Activated T-cell treated with anti-CD3 and anti-CD28 coated beads for 48 hours (primary cell): ENCODE measurements at regions not wholly inside any gene's neighbourhood (a gene's known extent, or its start where the extent isn't known, plus 50 kb on each side); places are given as distances from the start of the nearest gene placed in this dataset.
"Not testable (repeated sequence)": the region's sequence is repeated elsewhere in the genome, so short reads cannot be mapped to it uniquely, and the experiment has no call there.

Experiments used
- DNase-seq: peaks from one replicate; pipeline ENCODE4 v3.0.0-alpha.2; 2020; ENCODE audit warnings: low read depth

- DNase-seq, result no peak
Observed at GRCh38 chr6:4655196-4656025, 120.8 kb upstream of the CDYL start.

GRCh38 chr6:4653141-4653540 is 123.1 kb upstream of the CDYL start:
- no peak for DNase-seq

GRCh38 chr6:4651831-4652467 is 124.3 kb upstream of the CDYL start:
- no peak for DNase-seq

GRCh38 chr6:4649728-4650127 is 126.5 kb upstream of the CDYL start:
- no peak for DNase-seq

- DNase-seq, result peak; percentile 26
Observed at GRCh38 chr6:4647414-4648365, 128.5 kb upstream of the CDYL start.

GRCh38 chr6:4645713-4646360 is 130.4 kb upstream of the CDYL start:
- DNase-seq, result no peak

GRCh38 chr6:4644996-4645395 is 131.2 kb upstream of the CDYL start:
- no peak for DNase-seq

- no peak for DNase-seq
Observed at GRCh38 chr6:4641461-4641860, 134.7 kb upstream of the CDYL start.

GRCh38 chr6:4640139-4640538 is 136.1 kb upstream of the CDYL start:
- no peak for DNase-seq

- DNase-seq, result no peak
Observed at GRCh38 chr6:4638641-4639040, 137.6 kb upstream of the CDYL start.

- DNase-seq, result peak; percentile 36
Observed at GRCh38 chr6:4637691-4638433, 138.3 kb upstream of the CDYL start.

GRCh38 chr6:4636881-4637224 is 139.4 kb upstream of the CDYL start:
- DNase-seq, result no peak

GRCh38 chr6:4636191-4636880 is 139.9 kb upstream of the CDYL start:
- DNase-seq, result no peak

- no peak for DNase-seq
Observed at GRCh38 chr6:4635666-4636065, 140.5 kb upstream of the CDYL start.

GRCh38 chr6:4632421-4632820 is 143.8 kb upstream of the CDYL start:
- no peak for DNase-seq

- DNase-seq, result not testable (repeated sequence)
Observed at GRCh38 chr6:4629789-4630188, 146.4 kb upstream of the CDYL start.

- no peak for DNase-seq
Observed at GRCh38 chr6:4625557-4625956, 150.6 kb upstream of the CDYL start.

GRCh38 chr6:4624726-4625125 is 151.5 kb upstream of the CDYL start:
- no peak for DNase-seq

GRCh38 chr6:4620284-4621151 is 155.7 kb upstream of the CDYL start:
- DNase-seq, result no peak

GRCh38 chr6:4616311-4616710 is 159.9 kb upstream of the CDYL start:
- no peak for DNase-seq
